NCI-H1092 treated with DMSO at 0.1 percent for 48 hours (cell line): ENCODE measurements at regions not wholly inside any gene's neighbourhood (a gene's known extent, or its start where the extent isn't known, plus 50 kb on each side); places are given as distances from the start of the nearest gene placed in this dataset.
"Not testable (repeated sequence)": the region's sequence is repeated elsewhere in the genome, so short reads cannot be mapped to it uniquely, and the experiment has no call there.

Source experiments
- DNase-seq: peaks from one replicate; lab custom pipeline; 2025; lab: John Stamatoyannopoulos, UW

GRCh38 chr3:166064476-166064875 is 227.3 kb upstream of the BCHE start:
- no peak for DNase-seq

DNA sequence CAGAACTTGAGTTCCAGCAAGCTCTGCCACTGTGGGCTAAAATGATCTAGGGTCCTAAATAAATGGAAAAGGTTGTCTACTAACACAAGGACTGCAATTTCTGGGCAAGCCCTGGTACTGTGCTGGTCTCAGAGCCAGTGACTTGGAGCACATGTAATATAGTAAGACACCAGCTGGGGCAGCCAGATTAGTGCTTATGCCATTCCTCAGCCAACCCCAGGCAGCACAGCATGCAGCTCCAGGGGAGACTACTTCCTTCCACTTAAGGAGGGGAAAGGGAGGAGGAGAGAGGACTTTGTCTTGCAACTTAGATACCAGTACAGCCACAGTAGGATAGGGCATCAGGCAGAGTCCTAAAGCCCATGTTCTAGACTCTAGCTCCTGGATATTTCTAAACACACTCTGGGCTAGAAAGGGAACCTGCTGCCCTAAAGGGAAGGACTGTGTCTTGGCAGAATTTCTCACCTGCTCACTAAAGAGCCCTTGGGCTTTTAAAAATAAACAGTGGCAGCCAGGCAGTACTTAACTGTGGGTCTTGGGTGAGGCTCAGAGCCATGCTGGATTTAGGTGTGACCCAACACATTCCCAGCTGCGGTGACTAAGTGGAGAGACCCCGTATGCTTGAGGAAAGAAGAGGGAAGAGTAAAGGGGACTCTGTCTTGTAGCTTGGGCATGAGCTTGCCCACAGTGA is 223.7 kb upstream of the BCHE start:
- DNase-seq = no peak

GRCh38 chr3:166052440-166052839 is 215.2 kb upstream of the BCHE start:
- DNase-seq = no peak

- no peak for DNase-seq
Observed at GRCh38 chr3:166029507-166029906, 192.3 kb upstream of the BCHE start.

DNA sequence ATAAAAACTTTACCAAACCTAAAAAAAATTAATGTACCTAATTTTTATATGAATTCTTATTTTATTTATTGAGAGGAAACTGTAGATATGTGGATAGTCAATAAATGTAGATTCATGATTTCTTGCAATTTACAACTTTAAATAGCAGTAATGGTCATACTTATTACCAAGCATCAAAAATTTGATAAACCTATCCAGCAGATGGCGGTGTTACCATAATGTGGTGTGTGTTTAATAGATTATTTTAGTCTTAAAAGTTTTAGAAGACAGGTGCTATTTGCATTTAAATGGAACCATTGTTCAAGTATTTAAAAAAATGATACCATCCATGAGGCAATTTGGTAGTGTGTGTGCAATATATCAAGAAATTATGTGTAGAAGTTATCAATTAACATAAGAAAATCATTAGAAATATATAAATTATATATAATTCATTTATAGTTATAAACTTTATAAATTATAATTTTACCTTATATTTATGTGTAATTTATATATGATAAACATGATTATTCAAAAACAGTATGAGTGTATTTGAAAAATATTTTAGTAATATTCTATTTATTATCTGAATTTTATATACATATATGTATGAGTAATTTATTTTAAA is 176.0 kb upstream of the BCHE start:
- peak; percentile 5 for DNase-seq

- no peak for DNase-seq
Observed at GRCh38 chr3:166011771-166012170, 174.5 kb upstream of the BCHE start.

DNA sequence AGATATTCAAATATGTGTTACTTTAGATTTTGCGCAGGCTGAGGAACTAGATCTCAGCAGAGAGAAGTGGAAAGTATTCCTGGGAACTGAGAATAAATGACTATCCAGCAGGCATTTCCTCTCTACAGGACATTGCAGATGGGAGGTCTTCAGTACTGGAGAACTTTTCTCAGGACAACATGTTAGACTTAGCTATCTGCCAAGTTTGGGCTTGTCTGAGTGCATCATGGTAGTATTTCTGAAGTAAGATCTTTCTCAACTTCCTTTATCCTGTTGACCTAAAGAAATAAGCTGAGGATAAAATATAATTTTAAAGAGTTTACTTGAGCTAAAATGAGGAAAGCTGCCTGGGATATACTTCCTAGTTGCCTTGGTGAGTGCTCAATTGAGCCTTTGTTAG is 167.9 kb upstream of the BCHE start:
- no peak for DNase-seq

GRCh38 chr3:165994293-165994692 is 157.1 kb upstream of the BCHE start:
- no peak for DNase-seq

- no peak for DNase-seq
Observed at GRCh38 chr3:165984589-165984988, 147.4 kb upstream of the BCHE start.

- no peak for DNase-seq
Observed at GRCh38 chr3:165983284-165983683, 146.1 kb upstream of the BCHE start.

GRCh38 chr3:165981318-165981717 is 144.1 kb upstream of the BCHE start:
- DNase-seq = no peak

DNA sequence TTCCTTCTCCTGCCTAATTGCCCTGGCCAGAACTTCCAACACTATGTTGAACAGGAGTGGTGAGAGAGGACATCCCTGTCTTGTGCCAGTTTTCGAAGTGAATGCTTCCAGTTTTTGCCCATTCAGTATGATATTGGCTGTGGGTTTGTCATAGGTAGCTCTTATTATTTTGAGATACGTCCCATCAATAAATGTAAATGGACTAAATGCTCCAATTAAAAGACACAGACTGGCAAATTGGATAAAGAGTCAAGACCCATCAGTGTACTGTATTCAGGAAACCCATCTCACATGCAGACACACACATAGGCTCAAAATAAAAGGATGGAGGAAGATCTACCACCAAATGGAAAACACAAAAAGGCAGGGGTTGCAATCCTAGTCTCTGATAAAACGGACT is 123.6 kb upstream of the BCHE start:
- DNase-seq = not testable (repeated sequence)

DNA sequence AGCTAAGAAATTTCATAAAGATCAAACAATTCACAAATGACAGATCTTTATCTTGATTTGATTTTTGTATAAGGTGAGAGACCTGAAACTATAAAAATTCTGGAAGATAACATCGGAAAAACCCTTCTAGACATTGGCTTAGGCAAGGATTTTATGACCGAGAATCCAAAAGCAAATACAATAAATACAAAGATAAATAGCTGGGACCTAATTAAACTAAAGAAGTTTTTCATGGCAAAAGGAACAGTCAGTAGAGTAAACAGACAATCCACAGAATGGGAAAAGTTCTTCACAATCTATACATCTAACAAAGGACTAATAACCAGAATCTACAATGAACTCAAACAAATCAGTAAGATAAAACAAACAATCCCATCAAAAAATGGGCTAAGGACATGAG is 116.9 kb upstream of the BCHE start:
- no peak for DNase-seq

- DNase-seq = no peak
Observed at GRCh38 chr3:165946360-165946759, 109.1 kb upstream of the BCHE start.

GRCh38 chr3:165938986-165939540 is 101.8 kb upstream of the BCHE start:
- no peak for DNase-seq

GRCh38 chr3:165936081-165936480 is 98.9 kb upstream of the BCHE start:
- not testable (repeated sequence) for DNase-seq

- DNase-seq = not testable (repeated sequence)
Observed at GRCh38 chr3:165924301-165924791, 87.1 kb upstream of the BCHE start.

DNA sequence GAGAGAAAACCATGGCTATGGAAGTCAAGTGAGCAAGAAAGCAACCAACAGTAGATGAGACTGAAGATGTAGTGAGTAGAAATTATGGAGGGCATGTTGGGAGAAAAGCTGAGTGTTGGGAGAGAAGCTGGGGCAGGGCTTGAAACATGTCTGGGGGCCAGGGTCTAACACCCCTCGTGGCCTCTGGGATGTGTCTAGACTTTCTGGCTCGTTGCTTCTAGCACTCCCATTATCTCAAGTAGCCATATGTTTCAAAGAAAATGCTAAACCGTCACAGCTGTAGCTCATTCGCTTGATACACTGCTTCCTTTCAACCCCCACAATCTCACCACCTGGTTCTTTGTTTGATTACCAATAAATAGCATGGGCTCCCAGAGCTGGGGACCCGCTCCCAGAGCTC is 83.8 kb upstream of the BCHE start:
- DNase-seq = no peak

DNA sequence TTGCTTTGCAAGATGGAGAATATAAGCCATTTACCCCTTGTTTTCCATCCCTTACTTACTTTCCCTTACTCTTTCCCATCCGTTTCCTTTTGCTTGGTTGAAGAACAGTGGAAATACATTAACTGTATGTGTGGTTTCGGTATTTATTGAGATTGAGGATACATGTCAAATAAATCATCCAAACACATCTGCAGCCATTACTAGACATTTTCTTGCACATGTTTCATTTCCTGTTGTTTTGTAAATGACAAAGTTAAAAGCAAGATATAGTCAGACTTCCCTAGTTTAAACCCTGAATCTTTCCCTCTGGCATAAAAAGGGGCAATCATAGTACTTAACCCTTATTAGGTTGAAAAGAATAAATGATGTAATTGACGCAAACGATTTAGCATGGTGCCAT is 82.1 kb upstream of the BCHE start:
- no peak for DNase-seq

DNA sequence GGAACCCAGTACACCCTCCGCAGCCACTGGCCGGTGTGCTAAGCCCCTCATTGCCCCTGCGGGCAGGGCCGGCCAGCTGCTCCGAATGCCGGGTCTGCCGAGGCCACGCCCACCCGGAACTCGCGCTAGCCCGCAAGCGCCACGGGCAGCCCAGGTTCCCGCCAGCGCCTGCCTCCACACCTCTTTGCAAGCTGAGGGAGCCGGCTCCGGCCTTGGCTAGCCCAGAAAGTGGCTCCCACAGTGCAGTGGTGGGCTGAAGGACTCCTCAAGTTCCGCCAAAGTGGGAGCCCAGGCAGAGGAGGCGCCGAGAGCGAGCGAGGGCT is 81.4 kb upstream of the BCHE start:
- no peak for DNase-seq

DNA sequence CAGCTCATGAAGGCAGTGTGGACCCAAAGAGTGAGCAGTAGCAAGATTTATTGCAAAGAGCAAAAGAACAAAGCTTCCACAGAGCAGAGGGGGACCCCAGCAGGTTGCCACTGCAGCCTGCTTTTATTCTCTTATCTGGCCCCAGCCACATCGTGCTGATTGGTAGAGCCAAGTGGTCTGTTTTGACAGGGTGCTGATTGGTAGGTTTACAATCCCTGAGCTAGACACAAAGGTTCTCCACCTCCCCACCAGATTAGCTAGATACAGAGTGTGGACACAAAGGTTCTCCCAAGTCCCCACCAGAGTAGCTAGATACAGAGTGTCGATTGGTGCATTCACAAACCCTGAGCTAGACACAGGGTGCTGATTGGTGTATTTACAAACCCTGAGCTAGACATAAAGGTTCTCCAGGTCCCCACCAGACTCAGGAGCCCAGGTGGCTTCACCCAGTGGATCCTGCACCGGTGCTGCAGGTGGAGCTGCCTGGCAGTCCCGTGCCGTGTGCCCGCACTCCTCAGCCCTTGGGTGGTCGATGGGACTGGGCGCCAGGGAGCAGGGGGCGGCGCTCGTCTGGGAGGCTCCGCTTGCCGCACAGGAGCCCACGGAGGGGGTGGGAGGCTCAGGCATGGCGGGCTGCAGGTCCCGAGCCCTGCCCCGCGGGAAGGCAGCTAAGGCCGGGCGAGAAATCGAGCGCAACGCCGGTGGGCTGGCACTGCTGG is 80.9 kb upstream of the BCHE start:
- DNase-seq = not testable (repeated sequence)

GRCh38 chr3:165915104-165915503 is 77.9 kb upstream of the BCHE start:
- DNase-seq = not testable (repeated sequence)
